Type B pancreatic cell (in vitro differentiated cells): ENCODE measurements at regions not wholly inside any gene's neighbourhood (a gene's known extent, or its start where the extent isn't known, plus 50 kb on each side); places are given as distances from the start of the nearest gene placed in this dataset.

ENCODE experiments used
- DNase-seq: peaks from one replicate; pipeline ENCODE4 v3.0.0; 2021; ENCODE audit warnings: mixed read lengths; ENCODE audit not compliant: unreplicated experiment; ENCODE audit errors: extremely low spot score
- H3K27ac Mint-ChIP-seq: 2 replicates; pipeline ENCODE4 v1.8.0; 2021; ENCODE audit warnings: mild to moderate bottlenecking, mixed read lengths
- H3K27me3 Mint-ChIP-seq: 2 replicates; pipeline ENCODE4 v1.8.0; 2021; ENCODE audit warnings: mixed read lengths
- H3K36me3 Mint-ChIP-seq: 2 replicates; pipeline ENCODE4 v1.8.0; 2021; ENCODE audit warnings: mixed read lengths
- H3K4me1 Mint-ChIP-seq: one replicate; pipeline ENCODE4 v1.8.0; 2021; ENCODE audit warnings: mixed read lengths; ENCODE audit not compliant: unreplicated experiment
- H3K4me3 Mint-ChIP-seq: 2 replicates; pipeline ENCODE4 v1.8.0; 2021; ENCODE audit warnings: mild to moderate bottlenecking, mixed read lengths
- H3K9me3 Mint-ChIP-seq: 2 replicates; pipeline ENCODE4 v1.8.0; 2021; ENCODE audit warnings: mixed read lengths
- TF ChIP-seq, protein P1 (sequence below): fragments of 200-600 bp; sonication (generic); conservative IDR thresholded peaks from 2 replicates; pipeline ENCODE4 v1.5.0; 2021; ENCODE audit warnings: antibody characterized with exemption, mild to moderate bottlenecking

DNA sequence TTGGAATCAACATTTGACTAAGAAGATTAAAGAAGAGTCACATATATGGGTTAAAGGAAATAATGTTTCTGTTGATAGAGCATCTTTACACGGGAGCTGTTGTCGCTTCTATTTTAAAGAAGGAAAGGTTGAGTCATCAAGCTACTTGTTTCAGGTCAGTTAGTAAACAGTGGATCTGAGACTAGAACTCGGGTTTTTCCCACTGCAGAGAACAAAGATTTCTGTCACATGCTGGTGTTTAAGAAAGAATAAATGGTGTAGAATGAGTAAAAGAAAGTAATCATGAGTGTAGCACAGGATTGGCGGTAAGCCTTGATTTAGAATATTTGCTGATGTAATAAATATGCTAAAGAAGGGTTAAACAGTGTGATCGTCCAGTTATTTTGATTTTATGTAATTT is 455.5 kb downstream of the AEBP2 start:
- H3K36me3 Mint-ChIP-seq = no peaks in the 10 kb centered on the region
- H3K4me3 Mint-ChIP-seq = no peak overlapping the region
- H3K9me3 Mint-ChIP-seq = no peaks in the 10 kb centered on the region
- no peaks in the 10 kb centered on the region for H3K27me3 Mint-ChIP-seq
- DNase-seq = no peak
- H3K4me1 Mint-ChIP-seq = no peaks in the 10 kb centered on the region
- TF ChIP-seq, protein P1, sequence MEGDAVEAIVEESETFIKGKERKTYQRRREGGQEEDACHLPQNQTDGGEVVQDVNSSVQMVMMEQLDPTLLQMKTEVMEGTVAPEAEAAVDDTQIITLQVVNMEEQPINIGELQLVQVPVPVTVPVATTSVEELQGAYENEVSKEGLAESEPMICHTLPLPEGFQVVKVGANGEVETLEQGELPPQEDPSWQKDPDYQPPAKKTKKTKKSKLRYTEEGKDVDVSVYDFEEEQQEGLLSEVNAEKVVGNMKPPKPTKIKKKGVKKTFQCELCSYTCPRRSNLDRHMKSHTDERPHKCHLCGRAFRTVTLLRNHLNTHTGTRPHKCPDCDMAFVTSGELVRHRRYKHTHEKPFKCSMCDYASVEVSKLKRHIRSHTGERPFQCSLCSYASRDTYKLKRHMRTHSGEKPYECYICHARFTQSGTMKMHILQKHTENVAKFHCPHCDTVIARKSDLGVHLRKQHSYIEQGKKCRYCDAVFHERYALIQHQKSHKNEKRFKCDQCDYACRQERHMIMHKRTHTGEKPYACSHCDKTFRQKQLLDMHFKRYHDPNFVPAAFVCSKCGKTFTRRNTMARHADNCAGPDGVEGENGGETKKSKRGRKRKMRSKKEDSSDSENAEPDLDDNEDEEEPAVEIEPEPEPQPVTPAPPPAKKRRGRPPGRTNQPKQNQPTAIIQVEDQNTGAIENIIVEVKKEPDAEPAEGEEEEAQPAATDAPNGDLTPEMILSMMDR = no peak
- no peak overlapping the region for H3K27ac Mint-ChIP-seq

DNA sequence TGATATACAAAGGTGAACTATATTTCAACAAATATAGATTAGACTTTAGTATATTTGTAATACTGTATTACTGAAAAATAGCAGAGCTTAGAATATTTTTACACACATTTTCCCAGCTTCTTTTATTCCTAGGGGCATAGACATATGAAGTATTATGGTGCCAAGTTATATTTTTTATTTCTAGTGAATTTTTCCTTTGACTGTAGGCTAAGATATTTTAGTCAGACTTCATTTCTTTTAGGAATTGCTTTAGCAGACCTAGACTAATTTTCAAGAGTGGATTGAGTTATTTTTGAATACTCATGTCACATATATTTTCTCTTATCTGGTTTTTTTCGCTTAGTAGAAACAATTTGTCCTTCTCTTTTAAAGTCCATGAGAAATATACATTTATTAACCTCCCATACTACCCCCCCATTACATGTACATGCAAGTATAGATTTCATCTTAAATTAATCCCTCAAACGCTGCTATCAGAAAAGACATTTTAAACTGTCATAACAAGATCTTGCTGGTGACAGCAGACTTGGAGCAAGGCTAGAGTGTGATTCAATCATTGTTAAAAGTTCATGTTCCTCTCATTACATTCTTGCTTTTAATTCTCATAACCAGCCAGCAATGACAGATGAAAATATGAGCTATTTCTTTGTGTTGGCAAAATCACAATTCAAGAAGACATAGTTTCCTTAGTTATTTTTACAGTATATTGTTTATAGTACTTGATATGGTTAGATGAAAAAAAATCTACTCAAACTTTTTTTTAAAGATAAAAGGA is 456.1 kb downstream of the AEBP2 start:
- no peaks in the 10 kb centered on the region for H3K9me3 Mint-ChIP-seq
- no peaks in the 10 kb centered on the region for H3K27me3 Mint-ChIP-seq
- H3K4me3 Mint-ChIP-seq = no peak overlapping the region
- TF ChIP-seq, protein P1 = no peak
- no peaks in the 10 kb centered on the region for H3K36me3 Mint-ChIP-seq
- no peak for DNase-seq
- H3K27ac Mint-ChIP-seq = no peak overlapping the region
- no peaks in the 10 kb centered on the region for H3K4me1 Mint-ChIP-seq

DNA sequence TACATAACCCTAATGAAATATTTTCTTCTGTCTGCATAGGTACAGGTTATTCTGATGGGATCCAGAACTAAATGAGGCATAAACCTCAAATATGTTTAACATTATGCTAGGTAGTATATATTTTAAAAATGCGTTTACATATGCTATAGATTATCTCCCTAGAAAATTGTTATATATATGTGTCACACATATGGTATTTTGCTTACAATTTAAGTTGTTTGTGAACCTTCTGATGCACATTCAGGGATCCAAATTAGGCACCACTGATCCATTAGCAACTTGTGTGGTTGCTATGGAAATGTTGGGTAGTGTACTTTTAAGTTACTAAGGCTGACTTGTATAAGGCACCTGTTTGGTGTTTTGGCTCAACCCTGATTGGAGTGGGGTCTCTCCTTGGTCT is 456.7 kb downstream of the AEBP2 start:
- no peaks in the 10 kb centered on the region for H3K36me3 Mint-ChIP-seq
- no peaks in the 10 kb centered on the region for H3K4me1 Mint-ChIP-seq
- no peak overlapping the region for H3K27ac Mint-ChIP-seq

DNA sequence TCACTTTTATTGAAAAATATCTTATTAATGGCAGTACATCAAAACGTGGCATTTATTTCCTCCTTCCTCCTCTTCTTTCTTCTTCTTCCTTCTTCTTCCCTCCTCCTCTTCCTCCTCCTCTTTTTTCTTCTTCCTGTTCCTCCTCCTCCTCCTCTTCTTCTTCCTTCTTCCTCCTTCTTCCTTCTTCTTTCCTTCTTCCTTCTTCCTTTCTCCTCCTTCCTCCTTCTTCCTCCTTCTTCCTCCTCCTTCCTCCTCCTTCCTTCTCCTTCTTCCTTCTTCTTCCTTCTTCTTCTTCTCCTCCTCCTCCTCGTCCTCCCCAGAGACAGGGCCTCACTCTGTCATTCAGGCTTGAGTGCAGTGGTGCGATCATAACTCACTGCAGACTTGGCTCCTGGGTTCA is 457.2 kb downstream of the AEBP2 start:
- Mint-ChIP-seq H3K4me1 (no peaks in the 10 kb centered on the region), H3K4me3 (no peak overlapping the region), H3K27me3 (no peaks in the 10 kb centered on the region), H3K27ac (no peak overlapping the region), H3K36me3 (no peaks in the 10 kb centered on the region), H3K9me3 (no peaks in the 10 kb centered on the region)
- TF ChIP-seq, protein P1 = no peak
- no peak for DNase-seq

More for the DNA sequence above, 456.7 kb downstream of the AEBP2 start:
- DNase-seq = no peak
- TF ChIP-seq, protein P1 = no peak
- Mint-ChIP-seq H3K27me3 (no peaks in the 10 kb centered on the region), H3K4me3 (no peak overlapping the region), H3K9me3 (no peaks in the 10 kb centered on the region)

DNA sequence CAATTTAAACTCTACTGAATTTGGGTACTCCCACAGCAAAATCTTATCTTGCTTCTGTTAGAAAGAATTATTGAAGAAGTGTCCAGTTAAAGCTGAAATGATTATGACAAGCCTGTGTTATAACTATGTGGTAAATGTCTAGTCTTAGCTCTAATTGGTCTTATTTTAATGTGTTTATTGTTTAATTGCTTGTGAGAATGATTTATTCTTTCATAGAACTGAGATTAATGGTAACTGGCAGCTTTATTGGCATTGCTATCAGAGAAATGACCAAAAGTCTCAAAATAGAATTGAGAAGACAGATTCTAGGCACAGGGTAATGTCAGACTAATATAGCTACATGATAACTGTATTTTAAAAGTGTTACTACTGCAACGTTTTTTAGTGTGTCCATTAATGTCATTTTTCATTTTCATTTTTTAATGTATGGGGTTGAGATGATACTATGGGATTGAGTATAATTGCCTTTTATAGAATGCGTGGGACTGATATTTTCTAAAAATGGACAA is 458.7 kb downstream of the AEBP2 start:
- TF ChIP-seq, protein P1 = no peak
- Mint-ChIP-seq H3K4me3 (no peak overlapping the region), H3K27ac (no peak overlapping the region), H3K9me3 (no peaks in the 10 kb centered on the region), H3K27me3 (no peaks in the 10 kb centered on the region), H3K36me3 (no peaks in the 10 kb centered on the region), H3K4me1 (no peaks in the 10 kb centered on the region)
- no peak for DNase-seq
